Activated T-helper 2 cell treated with anti-CD3 and anti-CD28 coated beads, Interferon-gamma antibody, Interleukin-2, Interleukin-4, amounts not matched to agents 10 μg/mL and 5 μg/mL and 100 μg/mL, durations not matched to agents 14 hours and 24 hours and 36 hours (primary cell): ENCODE measurements at regions not wholly inside any gene's neighbourhood (a gene's known extent, or its start where the extent isn't known, plus 50 kb on each side); places are given as distances from the start of the nearest gene placed in this dataset.
"Not testable (repeated sequence)": the region's sequence is repeated elsewhere in the genome, so short reads cannot be mapped to it uniquely, and the experiment has no call there.

ENCODE experiments used
- DNase-seq: peaks from one replicate; pipeline ENCODE4 v3.0.0; 2021; ENCODE audit warnings: low spot score
- H3K27ac Mint-ChIP-seq: one replicate; pipeline ENCODE4 v1.8.0; 2021; ENCODE audit warnings: mixed read lengths
- H3K27me3 Mint-ChIP-seq: one replicate; pipeline ENCODE4 v1.8.0; 2021; ENCODE audit warnings: low read depth, mixed read lengths
- H3K36me3 Mint-ChIP-seq: one replicate; pipeline ENCODE4 v1.8.0; 2021; ENCODE audit warnings: low read depth, mixed read lengths
- H3K4me1 Mint-ChIP-seq: one replicate; pipeline ENCODE4 v1.8.0; 2021; ENCODE audit warnings: low read depth, mixed read lengths
- H3K4me3 Mint-ChIP-seq: one replicate; pipeline ENCODE4 v1.8.0; 2021; ENCODE audit warnings: low read depth, mild to moderate bottlenecking, moderate library complexity, mixed read lengths
- H3K9me3 Mint-ChIP-seq: one replicate; pipeline ENCODE4 v1.8.0; 2021; ENCODE audit warnings: mixed read lengths
- intact Hi-C: fragments of 100-400 bp; cut with micrococcal nuclease; formaldehyde crosslinking; loops from one replicate; pipeline ENCODE4 v1.15.1; 2023

DNA sequence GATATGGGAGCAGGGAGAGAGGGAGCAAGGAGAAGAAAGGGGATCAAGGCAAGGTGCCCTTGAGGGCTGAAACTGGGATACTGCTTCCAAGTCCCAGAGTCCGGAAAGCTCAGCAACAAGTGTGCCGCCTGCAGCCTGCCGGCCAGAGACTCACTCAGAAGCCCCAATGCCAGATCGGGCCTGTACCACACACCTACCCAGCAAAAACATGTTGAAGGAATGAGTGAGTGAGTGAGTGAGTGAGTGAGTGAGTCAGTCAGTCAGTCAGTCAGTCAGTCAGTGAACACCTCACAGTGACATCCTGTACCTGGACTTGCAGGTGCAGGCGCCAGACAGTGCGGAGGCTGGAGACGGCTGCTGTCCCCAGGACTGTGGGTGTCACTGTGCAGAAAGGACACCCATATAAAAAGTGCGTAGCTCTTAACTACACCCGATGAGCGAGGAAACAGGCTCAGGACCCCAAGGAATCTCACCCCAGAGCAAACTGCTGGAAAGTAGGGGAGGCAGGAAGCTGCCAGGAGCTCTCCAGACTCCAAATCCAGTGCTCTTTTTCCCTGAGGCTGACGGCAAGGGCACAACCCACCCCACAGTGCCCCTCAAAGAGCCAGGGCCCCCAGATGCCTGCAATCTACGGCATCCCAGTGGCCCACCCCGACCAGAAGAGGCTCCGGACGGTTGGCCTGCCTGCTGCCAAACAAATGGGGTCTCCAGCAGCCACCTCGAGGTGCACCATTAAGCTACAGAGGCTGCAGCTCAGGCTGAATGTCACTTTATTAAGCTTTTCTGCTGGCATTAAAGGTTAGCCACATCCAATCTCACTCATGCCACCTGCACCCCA is 261.7 kb downstream of the NPHP4 start:
- Mint-ChIP-seq H3K27me3 (no peaks in the 10 kb centered on the region), H3K9me3 (no peaks in the 10 kb centered on the region), H3K27ac (no peak overlapping the region), H3K36me3 (no peaks in the 10 kb centered on the region), H3K4me1 (no peaks in the 10 kb centered on the region), H3K4me3 (no peak overlapping the region)
- no peak for DNase-seq
- intact Hi-C loops = no loop called here

DNA sequence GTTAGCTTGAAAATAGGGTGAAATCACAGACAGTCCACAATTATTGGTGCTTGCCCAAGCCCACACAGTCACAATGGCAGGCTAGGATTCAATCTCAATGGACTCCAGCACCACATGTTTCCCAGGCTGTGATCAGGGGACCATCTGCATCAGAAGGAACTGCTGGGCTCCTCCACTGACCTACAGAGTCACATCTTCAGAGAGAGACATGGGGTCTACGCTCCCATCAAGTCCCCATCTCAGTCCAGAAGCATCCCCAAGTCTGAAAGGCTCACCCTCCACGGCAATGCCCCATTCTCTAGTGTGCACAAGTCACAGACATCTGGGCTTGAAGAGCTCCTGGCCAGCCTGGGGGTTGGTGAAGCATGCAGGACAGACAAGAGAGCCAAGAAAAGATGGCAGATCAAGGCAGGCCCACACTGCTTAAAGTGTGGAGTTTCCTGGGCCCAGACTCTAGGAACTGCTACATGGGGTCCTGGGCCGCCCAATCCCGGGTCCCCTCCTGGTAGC is 262.5 kb downstream of the NPHP4 start:
- no peaks in the 10 kb centered on the region for H3K9me3 Mint-ChIP-seq
- intact Hi-C loops = no loop called here
- no peaks in the 10 kb centered on the region for H3K4me1 Mint-ChIP-seq
- H3K27me3 Mint-ChIP-seq = no peaks in the 10 kb centered on the region
- no peak for DNase-seq
- H3K4me3 Mint-ChIP-seq = no peak overlapping the region
- no peaks in the 10 kb centered on the region for H3K36me3 Mint-ChIP-seq
- no peak overlapping the region for H3K27ac Mint-ChIP-seq

DNA sequence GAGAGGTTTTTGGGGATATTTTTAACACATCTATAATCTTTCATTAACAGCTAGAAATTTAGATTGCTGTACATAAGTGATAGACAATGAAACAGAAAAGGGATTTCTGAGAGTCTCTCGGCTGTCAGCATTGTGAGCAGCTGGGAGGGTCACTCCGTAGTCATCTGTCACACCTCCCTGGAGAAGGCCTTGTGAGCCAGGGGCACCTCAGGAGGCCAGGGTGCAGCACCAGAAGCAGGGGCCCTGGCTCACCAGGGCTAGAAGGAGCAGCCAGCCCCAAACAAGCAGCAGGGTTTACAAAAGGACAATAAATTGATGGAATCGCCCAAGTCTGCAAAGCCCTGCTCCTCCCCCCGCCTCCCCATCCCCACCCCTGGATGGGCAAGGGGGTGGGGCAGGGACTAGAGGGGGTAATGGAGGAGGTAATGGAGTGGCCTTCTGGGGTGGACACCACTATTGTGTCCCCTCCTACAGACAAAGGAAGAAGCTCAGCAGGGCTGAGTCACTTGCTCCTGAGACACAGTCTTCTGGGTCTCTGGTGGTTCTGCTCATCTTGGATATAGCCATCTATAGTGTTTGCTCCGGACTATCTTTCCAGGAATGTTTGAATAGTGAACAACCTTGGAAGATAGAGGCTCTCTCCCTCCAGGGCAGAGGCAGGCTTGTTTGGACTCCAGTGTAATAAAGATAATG is 263.4 kb downstream of the NPHP4 start:
- intact Hi-C loops = no loop called here
- Mint-ChIP-seq H3K9me3 (no peaks in the 10 kb centered on the region), H3K27ac (no peak overlapping the region), H3K36me3 (no peaks in the 10 kb centered on the region), H3K4me3 (no peak overlapping the region), H3K4me1 (no peaks in the 10 kb centered on the region), H3K27me3 (no peaks in the 10 kb centered on the region)
- DNase-seq = no peak

DNA sequence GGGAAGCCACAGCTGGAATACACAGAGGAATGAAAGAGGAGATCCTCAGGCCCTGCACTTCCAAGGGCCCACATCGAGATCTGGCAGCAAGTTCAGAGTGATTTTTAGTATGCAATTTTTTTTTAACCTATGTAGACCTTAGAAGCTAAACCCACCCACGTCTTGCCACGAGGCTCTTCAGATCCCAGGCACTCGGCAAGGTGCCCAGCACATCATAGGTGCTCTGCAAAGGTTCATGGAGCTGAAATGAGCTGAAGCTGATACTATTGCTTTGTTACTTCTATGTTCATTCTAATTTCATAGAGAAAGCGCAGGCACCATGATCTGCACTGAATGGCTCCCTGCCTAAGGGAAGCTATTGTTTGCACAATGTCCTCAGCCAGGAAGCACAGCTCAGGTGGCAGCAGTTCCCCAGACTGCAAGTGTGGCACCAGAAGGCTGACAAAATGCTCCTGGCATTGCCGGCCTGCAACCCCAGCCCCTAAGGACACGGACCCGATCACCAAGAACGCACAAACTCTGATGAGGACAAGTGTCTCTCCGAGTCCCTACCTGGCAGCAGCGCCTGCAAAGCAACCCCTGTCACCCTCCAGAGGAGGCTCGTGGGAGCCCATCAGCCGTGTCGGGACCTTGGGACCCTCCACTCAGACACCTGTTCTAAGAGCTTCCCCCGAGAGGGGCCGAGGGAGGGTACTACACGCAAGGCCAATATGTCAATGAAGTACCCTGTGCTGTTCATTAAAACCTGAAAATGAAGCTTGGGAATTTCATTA is 264.2 kb downstream of the NPHP4 start:
- no peak for DNase-seq
- Mint-ChIP-seq H3K36me3 (no peaks in the 10 kb centered on the region), H3K4me3 (no peak overlapping the region), H3K27ac (no peak overlapping the region), H3K27me3 (no peaks in the 10 kb centered on the region), H3K4me1 (no peaks in the 10 kb centered on the region), H3K9me3 (no peaks in the 10 kb centered on the region)
- intact Hi-C loops = no loop called here

DNA sequence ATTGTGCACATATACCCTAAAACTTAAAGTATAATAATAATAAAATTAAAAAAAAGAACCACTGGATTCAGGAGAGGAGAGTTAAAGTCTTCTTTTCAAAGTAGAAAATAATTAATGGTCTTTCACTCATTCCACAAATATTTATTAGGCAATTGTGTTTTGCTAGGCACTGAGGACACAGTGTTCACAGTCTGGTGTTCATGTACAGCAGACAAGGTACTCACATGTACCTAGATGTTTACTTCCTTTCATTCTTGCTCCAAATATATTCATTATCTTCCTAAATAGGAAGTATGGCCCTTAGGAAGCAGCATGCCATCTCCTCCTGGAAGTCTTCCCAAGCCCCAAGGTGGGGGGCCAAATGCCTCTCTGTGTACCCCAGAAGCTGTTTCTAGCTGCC is 265.0 kb downstream of the NPHP4 start:
- no peaks in the 10 kb centered on the region for H3K27me3 Mint-ChIP-seq
- no peaks in the 10 kb centered on the region for H3K4me1 Mint-ChIP-seq
- no peaks in the 10 kb centered on the region for H3K36me3 Mint-ChIP-seq
- no peak for DNase-seq
- intact Hi-C loops = no loop called here
- no peak overlapping the region for H3K27ac Mint-ChIP-seq
- no peaks in the 10 kb centered on the region for H3K9me3 Mint-ChIP-seq
- H3K4me3 Mint-ChIP-seq = no peak overlapping the region

DNA sequence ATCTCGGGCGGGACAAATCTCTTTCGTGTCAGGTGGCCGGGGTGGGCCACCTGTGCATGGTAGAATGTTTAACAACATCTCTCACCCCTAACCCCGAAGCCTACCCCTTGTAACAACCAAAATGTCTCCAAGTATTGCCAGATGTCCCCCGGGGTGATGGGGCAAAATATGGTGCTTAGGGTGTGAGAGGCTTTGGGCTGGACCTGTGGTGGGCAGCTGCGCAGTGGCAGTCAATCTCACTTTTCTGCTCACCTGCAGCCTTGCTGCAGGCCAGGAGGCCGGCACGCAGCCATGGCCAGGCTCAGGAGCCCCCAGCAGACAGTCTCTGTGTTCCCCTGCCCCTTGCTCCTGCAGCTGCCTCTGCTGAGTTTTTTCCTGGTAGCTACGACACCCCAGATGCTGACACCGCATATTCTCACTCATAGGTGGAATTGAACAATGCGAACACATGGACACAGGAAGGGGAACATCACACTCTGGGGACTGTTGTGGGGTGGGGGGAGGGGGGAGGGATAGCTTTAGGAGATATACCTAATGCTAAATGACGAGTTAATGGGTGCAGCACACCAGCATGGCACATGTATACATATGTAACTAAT is 265.5 kb downstream of the NPHP4 start:
- H3K27ac Mint-ChIP-seq = not testable (repeated sequence)

DNA sequence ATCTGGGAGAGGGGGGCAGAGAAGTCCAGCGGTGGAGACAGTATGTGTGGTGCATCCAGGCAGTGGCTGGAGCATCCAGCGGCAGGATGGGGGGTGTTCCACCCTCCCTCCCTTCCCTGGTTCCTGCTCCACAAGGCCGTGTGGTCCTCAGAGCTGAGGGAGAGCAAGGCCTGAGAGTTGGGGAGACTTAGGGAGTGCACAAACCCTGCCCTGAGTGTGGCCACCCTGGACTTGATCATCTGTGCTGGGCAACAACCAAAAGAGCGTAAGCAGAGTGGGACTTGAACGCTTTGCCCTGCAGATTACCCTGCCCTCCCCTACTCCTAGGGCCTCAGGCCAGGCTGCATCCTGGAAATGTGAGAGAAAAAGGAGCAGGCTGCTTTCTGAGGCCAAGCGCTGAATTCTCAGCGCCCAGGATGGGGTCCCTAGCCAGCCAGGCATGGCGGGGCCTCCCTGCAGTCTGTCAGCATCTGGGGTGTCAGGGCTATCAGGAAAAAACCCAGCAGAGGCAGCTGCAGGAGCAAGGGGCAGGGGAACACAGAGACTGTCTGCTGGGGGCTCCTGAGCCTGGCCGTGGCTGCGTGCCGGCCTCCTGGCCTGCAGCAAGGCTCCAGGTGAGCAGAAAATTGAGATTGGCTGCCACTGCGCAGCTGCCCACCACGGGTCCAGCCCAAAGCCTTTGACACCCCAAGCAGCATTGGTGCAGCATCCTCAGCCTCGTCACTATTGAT is 266.2 kb downstream of the NPHP4 start:
- Mint-ChIP-seq H3K27ac (no peak overlapping the region), H3K27me3 (no peaks in the 10 kb centered on the region), H3K4me1 (no peaks in the 10 kb centered on the region), H3K4me3 (no peak overlapping the region), H3K9me3 (no peaks in the 10 kb centered on the region), H3K36me3 (no peaks in the 10 kb centered on the region)
- intact Hi-C loops = no loop called here
- DNase-seq = no peak

More for the DNA sequence above, 265.5 kb downstream of the NPHP4 start:
- H3K4me3 Mint-ChIP-seq, DNase-seq, H3K9me3 Mint-ChIP-seq, H3K36me3 Mint-ChIP-seq, intact Hi-C loops, H3K4me1 Mint-ChIP-seq, H3K27me3 Mint-ChIP-seq: not testable (repeated sequence)

DNA sequence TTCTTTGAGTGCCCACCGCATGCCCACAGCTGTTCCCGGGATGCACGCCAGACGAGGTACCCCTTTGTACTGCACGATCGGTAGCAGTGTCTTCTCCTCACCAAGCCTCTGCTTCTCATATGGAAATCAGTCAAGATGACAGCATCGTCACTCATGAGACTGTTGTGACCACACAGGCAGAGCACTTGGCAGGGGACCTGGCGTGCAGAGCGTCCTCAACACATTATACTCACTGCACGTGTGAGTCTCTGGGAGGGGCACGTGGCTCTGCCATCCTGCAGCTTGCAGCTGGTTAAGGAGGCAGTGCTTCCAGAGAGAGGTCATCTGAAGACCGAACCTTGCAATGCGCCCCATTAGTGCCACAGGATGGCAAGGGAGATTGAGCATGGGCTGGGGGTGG is 266.8 kb downstream of the NPHP4 start:
- Mint-ChIP-seq H3K4me3 (no peak overlapping the region), H3K4me1 (no peaks in the 10 kb centered on the region), H3K27ac (no peak overlapping the region), H3K36me3 (no peaks in the 10 kb centered on the region), H3K9me3 (no peaks in the 10 kb centered on the region), H3K27me3 (no peaks in the 10 kb centered on the region)
- no peak for DNase-seq
- intact Hi-C loops = no loop called here

DNA sequence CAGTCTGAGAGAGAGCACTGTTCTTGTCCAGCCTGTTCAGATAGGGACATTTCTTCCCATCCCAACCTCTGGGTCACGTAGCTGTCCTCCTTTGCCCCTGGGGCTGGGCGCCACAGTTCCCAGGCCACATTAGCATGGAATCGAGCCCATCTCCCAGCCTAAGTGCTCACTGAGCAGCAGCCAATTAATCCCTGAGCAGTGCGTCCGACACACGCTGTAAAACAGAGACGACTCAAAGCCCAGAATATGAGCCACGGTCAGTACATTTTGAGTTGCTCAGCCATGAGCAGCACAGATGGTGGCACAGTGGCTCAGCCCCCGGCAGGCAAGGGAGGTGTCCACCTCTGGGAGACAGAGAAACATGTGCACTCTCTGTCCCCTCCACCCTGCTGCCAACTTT is 267.4 kb downstream of the NPHP4 start:
- intact Hi-C loops = no loop called here
- H3K9me3 Mint-ChIP-seq = no peaks in the 10 kb centered on the region

DNA sequence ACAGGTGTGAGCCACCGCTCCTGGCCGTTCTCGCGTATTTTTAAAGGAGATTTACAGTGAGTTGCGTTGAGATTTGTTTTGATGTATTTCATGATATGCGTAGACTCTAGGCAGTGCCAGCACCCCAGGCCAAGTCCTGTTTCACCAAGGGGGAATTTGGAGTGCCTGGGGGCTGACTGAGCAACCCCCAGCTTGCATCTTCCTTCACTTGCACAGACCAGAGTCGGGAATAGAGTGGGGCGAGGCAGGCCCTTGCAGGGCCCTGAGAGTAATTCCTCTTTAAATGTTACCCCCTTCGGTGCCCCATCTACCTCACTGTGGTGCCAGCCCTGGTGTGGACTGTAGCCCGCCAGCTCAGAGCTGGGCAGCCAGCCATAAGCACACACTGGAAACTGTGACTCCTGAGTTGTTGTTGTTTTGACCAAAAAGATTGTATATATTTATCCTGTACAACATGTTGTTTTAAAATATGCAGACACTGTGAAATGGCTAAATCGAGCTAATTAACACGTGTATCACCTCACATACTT is 269.5 kb downstream of the NPHP4 start:
- intact Hi-C loops = no loop called here
- H3K27me3 Mint-ChIP-seq = no peaks in the 10 kb centered on the region
- H3K9me3 Mint-ChIP-seq = no peaks in the 10 kb centered on the region
- H3K4me3 Mint-ChIP-seq = no peak overlapping the region
- no peak for DNase-seq
- H3K4me1 Mint-ChIP-seq = no peaks in the 10 kb centered on the region
- H3K36me3 Mint-ChIP-seq = no peaks in the 10 kb centered on the region
- no peak overlapping the region for H3K27ac Mint-ChIP-seq

More for the DNA sequence above, 267.4 kb downstream of the NPHP4 start:
- H3K36me3 Mint-ChIP-seq = no peaks in the 10 kb centered on the region
- no peak for DNase-seq
- no peaks in the 10 kb centered on the region for H3K4me1 Mint-ChIP-seq
- H3K27me3 Mint-ChIP-seq = no peaks in the 10 kb centered on the region
- H3K27ac Mint-ChIP-seq = no peak overlapping the region
- H3K4me3 Mint-ChIP-seq = no peak overlapping the region

DNA sequence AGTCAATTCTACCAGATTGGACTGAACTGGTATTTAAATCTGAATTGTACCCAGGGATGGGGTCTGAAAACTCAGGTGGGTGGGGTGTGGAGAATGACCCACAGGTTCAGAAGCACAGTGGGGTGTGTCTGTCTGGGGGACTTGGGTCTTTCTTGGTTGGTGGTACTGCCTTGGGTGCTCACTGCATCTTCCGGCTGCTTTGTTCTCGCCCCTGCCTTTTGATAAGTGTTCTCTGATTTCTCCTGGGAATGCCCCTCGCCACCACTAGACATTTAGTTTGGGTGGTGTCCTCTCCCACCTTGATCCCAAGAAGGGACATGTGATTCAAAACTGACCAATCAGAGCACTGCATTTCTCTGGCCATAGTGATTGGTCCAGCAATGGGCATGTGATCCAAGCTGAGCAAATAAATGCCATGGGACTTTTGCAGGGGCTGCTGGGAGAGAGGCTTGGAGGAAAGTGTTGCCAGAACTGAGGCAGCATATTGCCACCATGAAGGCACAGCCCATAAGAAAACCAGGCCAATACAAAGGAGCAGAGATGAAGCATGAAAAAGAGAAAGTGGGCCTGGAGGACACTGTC is 270.5 kb downstream of the NPHP4 start:
- no peaks in the 10 kb centered on the region for H3K4me1 Mint-ChIP-seq
- no peaks in the 10 kb centered on the region for H3K9me3 Mint-ChIP-seq
- no peak overlapping the region for H3K27ac Mint-ChIP-seq
- H3K27me3 Mint-ChIP-seq = no peaks in the 10 kb centered on the region
- no peaks in the 10 kb centered on the region for H3K36me3 Mint-ChIP-seq
- no peak for DNase-seq
- no peak overlapping the region for H3K4me3 Mint-ChIP-seq
- intact Hi-C loops = no loop called here

DNA sequence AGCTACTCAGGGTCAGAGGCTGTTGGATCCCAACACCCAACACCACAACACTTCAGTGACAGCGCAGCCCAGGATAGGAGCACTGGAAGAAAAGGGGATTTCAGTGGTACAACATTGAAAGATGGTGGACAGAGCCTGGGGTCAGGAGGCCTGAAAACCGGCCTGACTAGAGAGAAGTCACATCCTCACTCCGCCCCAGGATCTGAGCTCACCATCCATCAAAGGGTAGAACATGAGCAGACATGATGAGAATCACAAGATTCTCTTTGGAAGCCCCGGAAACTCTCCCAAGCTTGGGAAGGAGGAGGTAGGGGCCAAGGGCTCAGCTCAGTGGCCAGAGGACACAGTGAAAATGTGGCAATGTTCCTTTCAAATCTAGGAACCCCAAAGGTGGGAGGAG is 271.3 kb downstream of the NPHP4 start:
- intact Hi-C loops = no loop called here

More for the DNA sequence above, 271.3 kb downstream of the NPHP4 start:
- no peak overlapping the region for H3K4me3 Mint-ChIP-seq
- no peaks in the 10 kb centered on the region for H3K36me3 Mint-ChIP-seq
- no peaks in the 10 kb centered on the region for H3K9me3 Mint-ChIP-seq
- DNase-seq = no peak
- no peaks in the 10 kb centered on the region for H3K4me1 Mint-ChIP-seq
- H3K27ac Mint-ChIP-seq = no peak overlapping the region
- no peaks in the 10 kb centered on the region for H3K27me3 Mint-ChIP-seq
